ENCODE measurements at regions not wholly inside any gene's neighbourhood (a gene's known extent, or its start where the extent isn't known, plus 50 kb on each side); places are given as distances from the start of the nearest gene placed in this dataset.
A peak's percentile ranks its signal among the peaks of the same experiment; 100 is the strongest.
"Not testable (repeated sequence)": the region's sequence is repeated elsewhere in the genome, so short reads cannot be mapped to it uniquely, and the experiment has no call there.

GRCh38 chr14:37786114-37786625, 190.7 kb downstream of the TTC6 start:
- not testable (repeated sequence) for H3K36me3 ChIP-seq; ATAC-seq (ENCODE audit: low FRiP score in 2 of 2); H3K9me3 ChIP-seq; H3K4me3 ChIP-seq; H3K4me1 ChIP-seq; H3K27me3 ChIP-seq; H3K27ac ChIP-seq
- 76 to 95% methylated on average over 10 to 12 of the region's 14 CpGs for WGBS, 2 donors
- peak in 1 of 2 donors; percentile 36 for DNase-seq

- ATAC-seq (ENCODE audit: low FRiP score in 2 of 2) (no peak), DNase-seq (no peak)
- H3K27ac ChIP-seq, result no peak overlapping the region
- H3K4me1 ChIP-seq, result no peaks in the 10 kb centered on the region
- no peaks in the 10 kb centered on the region for H3K9me3 ChIP-seq
- TF ChIP-seq POLR2AphosphoS5 (IDR thresholded peaks at IDR 0.05), result no peak
- no peak for TF ChIP-seq CTCF (IDR thresholded peaks at IDR 0.05)
- no peak for TF ChIP-seq POLR2A (IDR thresholded peaks at IDR 0.05)
- no peak for TF ChIP-seq EP300 (IDR thresholded peaks at IDR 0.05)
- H3K36me3 ChIP-seq, result no peaks in the 10 kb centered on the region
- H3K4me3 ChIP-seq, result no peak overlapping the region
- H3K27me3 ChIP-seq, result no peaks in the 10 kb centered on the region
These were observed 192.6 kb downstream of the TTC6 start for GRCh38 chr14:37787879-37788494.

- ATAC-seq (ENCODE audit: low FRiP score in 2 of 2) (no peak), DNase-seq (no peak)
- Histone ChIP-seq H3K9me3 (no peaks in the 10 kb centered on the region), H3K27me3 (no peaks in the 10 kb centered on the region), H3K27ac (no peak overlapping the region), H3K4me3 (no peak overlapping the region), H3K4me1 (no peaks in the 10 kb centered on the region), H3K36me3 (no peaks in the 10 kb centered on the region)
- no peak for TF ChIP-seq EP300 (IDR thresholded peaks at IDR 0.05)
- TF ChIP-seq POLR2A (IDR thresholded peaks at IDR 0.05), result no peak
- TF ChIP-seq POLR2AphosphoS5 (IDR thresholded peaks at IDR 0.05), result no peak
- TF ChIP-seq CTCF (IDR thresholded peaks at IDR 0.05), result no peak
- 73 to 94% methylated on average over 3 of the region's 3 CpGs for WGBS, 2 donors
These were observed 196.1 kb downstream of the TTC6 start for GRCh38 chr14:37791384-37792036.

- TF ChIP-seq POLR2A (IDR thresholded peaks at IDR 0.05) (no peak), POLR2AphosphoS5 (IDR thresholded peaks at IDR 0.05) (no peak), CTCF (IDR thresholded peaks at IDR 0.05) (no peak), EP300 (IDR thresholded peaks at IDR 0.05) (no peak)
- H3K36me3 ChIP-seq, result no peaks in the 10 kb centered on the region
- H3K27me3 ChIP-seq, result no peaks in the 10 kb centered on the region
- no peak for ATAC-seq (ENCODE audit: low FRiP score in 2 of 2)
- WGBS, 2 donors, result 89 to 90% methylated on average over 4 of the region's 4 CpGs
- H3K9me3 ChIP-seq, result no peaks in the 10 kb centered on the region
- no peak for DNase-seq
- H3K4me1 ChIP-seq, result no peaks in the 10 kb centered on the region
- H3K4me3 ChIP-seq, result no peak overlapping the region
- H3K27ac ChIP-seq, result no peak overlapping the region
These were observed 196.7 kb downstream of the TTC6 start for GRCh38 chr14:37792124-37792523.

GRCh38 chr14:37796703-37797416, 201.4 kb downstream of the TTC6 start:
- 63 to 88% methylated on average over 4 of the region's 4 CpGs for WGBS, 2 donors
- Histone ChIP-seq H3K27me3 (no peaks in the 10 kb centered on the region), H3K4me3 (no peak overlapping the region), H3K27ac (no peak overlapping the region), H3K9me3 (no peaks in the 10 kb centered on the region), H3K36me3 (no peaks in the 10 kb centered on the region), H3K4me1 (no peaks in the 10 kb centered on the region)
- TF ChIP-seq POLR2AphosphoS5 (IDR thresholded peaks at IDR 0.05), result no peak
- no peak for TF ChIP-seq POLR2A (IDR thresholded peaks at IDR 0.05)
- no peak for TF ChIP-seq EP300 (IDR thresholded peaks at IDR 0.05)
- no peak for TF ChIP-seq CTCF (IDR thresholded peaks at IDR 0.05)
- DNase-seq, result no peak
- ATAC-seq (ENCODE audit: low FRiP score in 2 of 2), result no peak

Measured in upper lobe of left lung (tissue), 6 donors.